ENCODE measurements at regions not wholly inside any gene's neighbourhood (a gene's known extent, or its start where the extent isn't known, plus 50 kb on each side); places are given as distances from the start of the nearest gene placed in this dataset.

DNA sequence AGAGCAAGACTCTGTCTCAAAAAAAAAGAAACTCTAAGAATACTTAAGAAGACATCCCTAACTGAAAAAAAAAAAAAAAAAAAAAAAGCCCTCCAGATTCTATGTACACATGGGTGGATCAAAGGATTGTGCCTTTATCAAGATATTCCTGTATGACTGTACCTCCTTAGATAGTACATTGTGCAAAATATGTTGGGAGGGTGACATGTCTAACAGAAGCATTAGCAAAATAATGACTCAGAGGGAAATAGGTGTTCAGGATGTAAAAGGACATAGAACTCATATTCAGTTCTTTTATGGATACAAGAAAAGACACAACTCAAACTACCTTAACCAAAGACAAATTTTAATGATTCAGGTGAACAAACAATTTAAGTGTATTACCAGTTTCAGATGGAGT, 269.8 kb upstream of the KAZN start:
- TF ChIP-seq EZH2phosphoT487 (IDR thresholded peaks at IDR 0.05; ENCODE audit: borderline replicate concordance, low read length) (no peak), CTCF (conservative IDR thresholded peaks at IDR 0.05; ENCODE audit: low read depth, low read length) (no peak), EZH2 (IDR thresholded peaks at IDR 0.05; ENCODE audit: low read length, unreplicated experiment) (no peak)
